SK-N-MC (cell line): ENCODE measurements at regions not wholly inside any gene's neighbourhood (a gene's known extent, or its start where the extent isn't known, plus 50 kb on each side); places are given as distances from the start of the nearest gene placed in this dataset.

Experiments used
- EZH2 ChIP-seq: fragments of 200-600 bp; sonication (generic); IDR thresholded peaks from one replicate; pipeline ENCODE4 v1.6.1; 2017; ENCODE audit warnings: antibody characterized with exemption
- POLR2AphosphoS5 ChIP-seq: IDR thresholded peaks from 2 replicates; pipeline ENCODE4 v1.6.1; 2012; ENCODE audit warnings: mild to moderate bottlenecking, low read depth, low read length, borderline replicate concordance

GRCh38 chr18:41058351-41059125 lies 896.5 kb upstream of the PIK3C3 start:
- TF ChIP-seq POLR2AphosphoS5 (no peak), EZH2 (no peak)
